ENCODE measurements at regions not wholly inside any gene's neighbourhood (a gene's known extent, or its start where the extent isn't known, plus 50 kb on each side); places are given as distances from the start of the nearest gene placed in this dataset.
"Not testable (repeated sequence)": the region's sequence is repeated elsewhere in the genome, so short reads cannot be mapped to it uniquely, and the experiment has no call there.

DNA sequence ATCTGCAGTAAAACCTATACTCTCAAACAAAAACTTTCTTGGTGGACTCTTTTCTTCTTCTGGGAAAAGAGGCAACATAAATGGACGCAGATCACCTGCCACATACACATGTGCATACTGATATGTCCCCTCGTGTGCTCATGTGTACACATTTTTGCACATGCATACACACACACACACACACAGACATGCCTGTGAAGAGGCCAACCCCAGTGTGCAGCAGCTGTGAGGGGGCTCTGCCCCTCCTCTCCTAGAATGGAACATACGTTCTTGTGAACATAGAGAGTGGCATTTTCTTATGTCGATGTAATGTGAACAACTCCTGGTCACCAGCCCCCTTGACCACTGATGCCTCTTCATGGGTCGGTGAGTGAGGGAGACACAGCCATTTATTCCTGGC is 188.9 kb upstream of the PLGLB2 start:
- not testable (repeated sequence) for TF ChIP-seq CTCF (IDR thresholded peaks at IDR 0.05); EZH2 (IDR thresholded peaks at IDR 0.05; ENCODE audit: borderline replicate concordance, insufficient read depth, low read depth, low read length, poor library complexity, severe bottlenecking)
